ENCODE measurements at regions not wholly inside any gene's neighbourhood (a gene's known extent, or its start where the extent isn't known, plus 50 kb on each side); places are given as distances from the start of the nearest gene placed in this dataset.

GRCh38 chr2:45134726-45135125, 125.5 kb upstream of the SIX2 start:
- TF ChIP-seq HDGF (IDR thresholded peaks at IDR 0.05; ENCODE audit: borderline replicate concordance) (no peak), SP1 (IDR thresholded peaks at IDR 0.05) (no peak), TARDBP (IDR thresholded peaks at IDR 0.05) (no peak), PKNOX1 (IDR thresholded peaks at IDR 0.05) (no peak), BHLHE40 (IDR thresholded peaks at IDR 0.05; ENCODE audit: borderline replicate concordance) (no peak), SUZ12 (IDR thresholded peaks at IDR 0.05) (no peak), ELF4 (IDR thresholded peaks at IDR 0.05) (no peak), NFRKB (IDR thresholded peaks at IDR 0.05) (no peak), FOXM1 (IDR thresholded peaks at IDR 0.05; ENCODE audit: borderline replicate concordance) (no peak), FOXK2 (IDR thresholded peaks at IDR 0.05) (no peak), ZNF384 (IDR thresholded peaks at IDR 0.05) (no peak)
